GM19463 (cell line): ENCODE measurements at regions not wholly inside any gene's neighbourhood (a gene's known extent, or its start where the extent isn't known, plus 50 kb on each side); places are given as distances from the start of the nearest gene placed in this dataset.

Experiments
- ATAC-seq: cut with Tn5 transposase; IDR thresholded peaks from one replicate; pipeline ENCODE4 v1.9.1; 2021; ENCODE audit warnings: mild to moderate bottlenecking, moderate library complexity; ENCODE audit not compliant: unreplicated experiment

DNA sequence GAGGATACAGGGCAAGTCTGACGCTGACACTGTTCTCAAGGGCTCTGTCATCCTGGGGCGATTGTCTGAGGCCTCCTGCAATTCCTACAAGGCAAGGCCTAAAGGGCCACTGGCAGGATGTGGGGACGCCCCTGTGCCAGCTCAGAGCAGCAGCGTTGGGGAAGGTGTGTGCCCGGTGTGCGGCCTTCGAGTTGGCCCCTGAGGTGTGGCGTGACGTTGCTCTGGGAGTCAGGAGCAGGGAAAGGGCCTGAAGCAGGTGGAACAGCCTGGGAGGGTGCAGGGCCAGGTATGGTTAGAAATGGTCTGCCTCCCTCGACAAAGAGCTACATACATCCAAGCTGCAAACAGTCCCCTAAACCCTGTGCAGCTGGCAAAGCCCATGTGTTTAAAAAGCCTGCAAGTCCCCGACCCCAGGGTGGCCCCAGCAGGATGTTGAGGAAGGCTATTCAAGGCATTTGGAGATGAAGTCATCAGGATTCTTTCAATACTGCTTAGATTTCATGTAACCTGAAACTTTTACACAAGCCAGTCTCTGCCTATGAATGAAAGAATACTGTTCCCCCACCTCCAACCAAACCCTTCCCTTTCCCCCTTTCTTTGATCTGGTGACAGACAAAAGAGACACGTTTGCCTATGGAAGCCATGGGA, 142.5 kb upstream of the TNS3 start:
- ATAC-seq: no peak

DNA sequence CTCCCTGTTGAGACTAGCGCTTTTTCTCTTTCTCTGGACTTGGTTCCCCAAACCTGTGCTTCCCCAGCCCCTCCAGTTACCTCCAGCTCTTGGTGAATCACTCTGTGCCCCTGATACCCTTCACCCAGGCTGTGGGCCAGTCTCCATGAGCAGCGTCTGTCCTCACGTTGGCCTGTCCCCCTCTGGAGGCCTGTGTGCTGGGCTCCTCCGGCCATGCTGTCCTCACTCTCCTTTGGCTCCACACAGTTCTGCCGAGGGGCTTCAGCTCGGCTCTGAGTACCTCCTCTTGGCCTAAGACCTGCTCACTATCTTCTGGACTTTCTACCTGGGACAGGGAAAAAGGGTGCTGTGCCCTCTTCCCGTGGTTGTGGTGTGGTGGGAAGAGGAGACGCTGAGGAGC, 140.2 kb upstream of the TNS3 start:
- no peak for ATAC-seq

DNA sequence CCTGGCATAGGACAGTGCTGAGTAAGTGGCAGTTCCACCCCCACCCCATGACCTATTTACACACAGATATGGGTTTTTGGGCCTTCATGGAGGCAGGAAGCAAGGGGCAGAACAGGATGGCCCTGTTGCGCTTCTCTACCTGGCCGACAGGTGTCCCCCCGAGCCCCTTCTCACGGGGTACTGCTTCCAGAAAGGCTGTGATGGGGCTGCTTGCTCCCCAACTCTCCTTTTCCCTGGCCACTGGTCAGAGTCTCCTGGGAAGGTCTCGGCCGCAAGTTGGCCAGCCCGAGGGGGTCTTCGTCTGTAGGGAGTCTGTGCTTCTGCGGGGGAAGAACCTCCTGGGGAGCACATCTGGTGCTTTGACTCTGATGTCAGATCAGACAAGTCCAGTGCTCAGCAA, 139.8 kb upstream of the TNS3 start:
- no peak for ATAC-seq

DNA sequence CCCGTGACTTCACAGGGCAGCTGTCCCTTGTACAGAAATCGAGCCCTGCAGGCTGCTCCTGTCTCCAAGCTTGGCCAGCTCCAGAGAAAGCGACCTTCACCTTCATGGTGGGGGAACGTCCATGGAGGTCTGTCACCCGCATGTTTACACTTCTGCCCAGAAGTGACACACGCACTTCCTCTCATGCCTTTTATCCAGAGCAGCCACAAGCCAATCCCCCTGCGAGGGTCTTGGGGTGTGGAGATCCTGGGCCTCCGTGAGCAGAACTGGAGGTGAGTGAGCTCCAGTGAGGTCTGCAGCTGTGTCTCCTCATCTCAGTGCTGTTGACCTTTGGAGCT, 139.0 kb upstream of the TNS3 start:
- ATAC-seq: no peak

DNA sequence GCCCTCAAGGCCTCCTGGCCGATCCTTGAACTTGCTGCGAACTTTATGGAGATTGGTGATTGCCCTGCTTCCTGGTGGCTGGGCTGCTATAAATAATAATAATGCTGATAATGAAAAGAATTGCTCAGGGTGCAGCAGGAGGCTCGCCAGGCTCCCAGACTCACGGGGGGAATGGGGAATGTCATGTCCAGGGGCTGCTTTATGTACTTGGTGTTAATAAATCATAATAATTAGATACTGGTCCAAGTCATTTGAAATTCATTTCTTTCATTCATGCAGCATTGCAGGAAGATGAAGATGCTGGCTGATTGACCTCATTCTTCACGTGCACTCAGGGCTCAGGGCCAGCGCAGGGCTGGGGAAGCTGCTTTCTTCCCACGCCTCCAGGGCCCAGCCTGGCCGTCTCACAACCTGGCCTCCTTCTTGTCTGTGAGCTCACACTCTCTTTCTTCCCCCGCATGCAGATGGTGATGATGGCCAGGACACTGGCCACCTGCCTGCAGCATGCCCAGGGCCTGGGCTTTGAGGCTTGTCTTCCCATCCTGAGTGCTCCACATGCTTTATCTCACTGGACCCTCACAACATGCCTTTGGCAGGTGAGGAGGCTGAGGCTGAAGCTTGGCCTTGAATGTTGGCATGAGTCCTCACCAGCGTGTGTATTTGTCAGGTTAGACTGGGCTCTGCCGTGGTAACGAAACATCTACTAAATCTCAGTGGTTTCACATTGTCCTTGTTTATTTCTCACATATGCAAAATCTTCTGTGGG, 138.4 kb upstream of the TNS3 start:
- ATAC-seq: peak; percentile 80

DNA sequence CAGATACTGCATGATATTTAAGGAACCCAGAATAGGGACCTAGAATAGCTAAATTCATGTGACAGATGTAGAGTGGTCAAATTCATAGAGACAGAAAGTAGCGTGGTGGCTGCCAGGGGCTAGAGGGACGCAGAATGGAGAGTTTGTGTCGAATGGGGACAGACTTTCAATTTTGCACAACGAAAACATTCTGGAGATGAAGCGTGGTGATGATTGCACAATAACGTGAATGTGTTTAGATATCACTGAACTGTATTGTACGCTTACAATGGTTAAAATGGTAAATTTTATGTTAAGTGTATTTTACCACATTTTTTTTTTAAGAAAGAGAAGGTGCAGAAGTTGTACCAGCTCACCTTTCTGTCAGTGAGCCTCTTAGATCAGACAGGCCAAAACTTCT, 137.8 kb upstream of the TNS3 start:
- ATAC-seq: no peak

DNA sequence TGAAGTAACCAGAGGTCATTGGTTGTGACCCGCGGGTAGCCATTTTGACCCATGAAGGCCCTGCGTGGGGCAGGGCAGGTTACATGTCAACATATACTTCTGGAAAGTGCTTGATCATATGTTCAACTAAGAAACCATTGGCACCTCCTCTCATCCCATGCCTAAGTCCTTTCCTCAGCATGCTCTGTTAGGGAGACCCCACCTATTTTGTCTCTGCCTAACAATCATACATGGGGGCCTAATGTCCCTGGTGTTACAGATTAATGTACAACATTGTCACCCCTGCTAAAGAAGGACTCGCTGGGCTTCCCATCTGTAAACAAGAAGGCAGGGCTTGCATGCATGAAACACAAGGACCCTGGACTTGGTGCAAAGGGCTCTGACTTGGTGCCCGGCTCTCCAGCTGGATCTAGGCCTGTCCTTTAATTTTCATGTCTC, 133.7 kb upstream of the TNS3 start:
- peak; percentile 4 for ATAC-seq

DNA sequence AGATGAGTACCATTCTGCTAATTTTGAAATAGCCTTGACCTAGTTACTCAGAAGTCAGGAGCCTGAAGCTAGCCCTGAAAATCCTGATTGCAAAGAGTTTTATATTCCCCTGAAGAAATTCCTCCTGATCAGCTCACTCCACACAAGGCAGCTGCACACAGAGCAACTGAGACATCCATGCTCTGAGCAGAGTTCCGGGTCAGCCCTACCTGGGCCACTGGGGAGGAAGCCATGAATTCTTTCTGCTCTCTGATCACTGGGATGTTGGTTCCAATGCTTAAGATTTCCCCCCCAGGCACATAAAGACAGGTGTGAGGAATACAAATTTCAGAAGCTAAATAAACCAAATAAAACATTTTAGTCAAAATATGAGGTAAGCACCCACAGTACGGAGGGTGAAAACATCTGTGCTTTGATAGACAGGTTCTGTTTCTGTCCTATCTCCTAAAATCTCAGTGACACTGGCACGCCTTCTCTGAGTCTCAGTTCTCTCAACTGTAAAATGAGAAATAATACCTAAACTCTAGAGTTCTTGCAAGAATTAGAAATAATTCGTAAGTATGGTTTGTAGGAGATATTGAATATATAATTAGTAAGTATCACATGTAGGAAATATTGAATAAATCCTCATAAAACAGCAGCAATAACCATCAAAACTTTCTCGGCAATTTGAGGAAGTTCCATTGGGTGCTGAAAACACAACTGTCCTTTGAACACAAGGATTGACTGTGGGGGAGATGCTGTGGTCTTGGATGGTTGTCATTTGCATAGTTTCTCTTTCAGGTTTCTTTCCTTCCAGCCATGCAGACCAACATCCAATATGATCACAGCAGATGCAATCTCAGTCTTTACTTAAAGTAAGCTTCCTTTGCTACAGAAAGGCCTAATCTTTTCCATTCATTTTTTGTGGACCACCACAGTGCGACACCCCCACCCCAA, 133.0 kb upstream of the TNS3 start:
- peak; percentile 96 for ATAC-seq

DNA sequence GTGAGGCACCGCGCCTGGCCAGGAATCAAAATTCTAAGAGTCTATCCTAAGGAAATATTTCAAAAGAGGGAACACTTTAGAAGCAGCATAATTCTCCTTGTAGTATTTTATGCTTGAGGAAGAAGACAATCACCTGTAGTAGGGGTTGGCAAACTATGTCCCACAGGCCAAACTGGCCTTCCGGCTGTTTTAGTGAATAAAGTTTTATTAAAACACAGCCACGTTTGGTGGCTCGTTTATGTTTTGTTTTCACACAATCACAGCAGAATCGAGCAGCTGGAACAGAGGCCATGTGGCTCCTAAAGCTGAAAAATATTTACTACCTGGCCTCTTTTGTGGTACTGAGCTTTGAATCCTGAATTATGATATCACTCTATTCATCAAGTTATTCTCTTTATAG, 131.7 kb upstream of the TNS3 start:
- ATAC-seq: no peak

DNA sequence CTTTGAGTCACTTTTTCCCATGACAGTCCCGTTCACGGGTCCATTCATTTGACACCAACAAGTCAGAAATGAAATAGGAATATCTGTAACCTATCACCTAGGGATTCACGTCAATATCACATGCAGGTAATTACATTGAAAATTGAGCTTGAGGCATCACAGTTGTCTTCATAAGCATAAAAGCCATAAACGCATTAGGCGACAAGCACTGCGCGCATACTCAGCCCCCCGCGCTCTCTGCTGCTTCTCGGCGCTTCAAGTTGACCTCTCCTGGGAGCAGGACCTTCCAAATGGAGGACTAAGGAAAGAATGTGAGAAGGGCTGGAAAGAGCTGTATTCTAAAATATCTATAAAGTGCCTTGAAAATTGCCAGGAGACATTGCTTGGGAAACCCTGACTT, 130.5 kb upstream of the TNS3 start:
- ATAC-seq: no peak

DNA sequence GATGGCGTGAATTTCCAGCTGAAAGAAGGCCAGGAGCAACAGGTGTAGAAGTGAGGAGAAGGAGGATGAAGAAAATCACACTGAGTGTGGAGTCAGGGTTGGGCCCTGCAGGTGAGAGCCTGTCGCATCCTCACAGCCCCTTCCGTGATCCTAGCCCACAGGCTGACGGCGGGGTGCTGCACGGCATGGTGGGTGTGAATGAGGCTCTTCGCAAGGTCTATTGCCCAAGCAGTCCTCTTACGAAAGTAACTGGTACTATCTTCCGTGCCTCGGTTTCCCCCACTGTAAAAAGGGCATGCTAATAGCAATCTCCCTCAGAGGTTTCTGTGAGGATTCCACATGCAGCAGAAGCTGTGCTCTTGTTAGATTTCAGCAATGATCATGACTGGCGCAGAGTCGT, 129.9 kb upstream of the TNS3 start:
- ATAC-seq: no peak

DNA sequence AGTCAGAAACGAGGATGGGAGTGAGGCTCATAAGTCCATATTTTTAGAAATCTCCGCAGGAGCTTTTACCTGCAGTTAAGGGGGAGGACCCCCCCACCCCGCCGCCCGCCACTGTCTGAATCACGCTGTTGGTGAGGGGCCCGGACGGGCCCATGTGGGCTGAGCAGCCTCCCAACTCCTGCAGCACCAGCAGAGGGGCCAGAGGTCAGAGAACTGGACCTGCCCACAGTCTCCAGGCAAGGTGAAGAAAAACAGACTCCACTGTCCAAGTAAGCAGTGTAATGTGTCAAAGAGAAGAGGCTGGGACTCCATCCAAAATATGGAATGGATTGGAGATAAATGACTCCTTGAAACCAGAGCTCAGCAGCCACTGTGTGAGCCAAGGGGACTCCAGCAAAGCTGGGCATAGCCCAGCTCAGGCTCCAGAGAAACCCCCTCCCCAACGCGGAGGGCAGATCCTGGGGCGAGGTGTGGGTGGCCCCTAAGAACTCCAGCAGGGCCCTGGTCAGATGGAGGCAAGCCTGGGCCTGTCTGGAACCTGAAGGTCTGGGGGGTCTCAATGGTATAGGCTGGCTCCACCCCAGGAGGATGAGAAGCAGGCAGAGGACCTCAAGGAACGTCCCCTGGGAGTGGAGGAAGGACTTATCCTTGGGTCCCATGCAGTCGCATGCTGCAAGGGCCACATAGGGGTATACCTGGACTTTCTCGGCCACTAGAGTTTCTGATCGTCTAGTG, 128.5 kb upstream of the TNS3 start:
- no peak for ATAC-seq

DNA sequence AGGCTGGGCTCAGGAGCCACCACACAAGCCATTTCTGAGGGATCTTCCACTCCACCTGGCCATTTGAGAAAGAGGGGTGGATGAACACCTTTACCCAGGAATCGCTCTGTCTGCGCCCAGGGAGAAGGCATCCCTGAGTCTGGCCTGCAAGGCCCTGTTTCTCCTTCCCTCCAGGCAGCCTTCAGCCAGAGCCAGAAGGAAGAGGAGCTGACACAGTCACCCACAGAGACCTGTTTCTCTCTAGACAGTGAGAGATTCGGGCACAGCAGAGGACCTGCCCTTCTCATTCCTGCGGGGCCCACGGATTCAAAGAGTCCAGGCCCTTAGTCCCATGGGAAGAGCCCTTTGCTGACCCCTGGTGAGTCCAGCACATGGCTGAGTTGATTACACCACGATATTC, 127.5 kb upstream of the TNS3 start:
- no peak for ATAC-seq

DNA sequence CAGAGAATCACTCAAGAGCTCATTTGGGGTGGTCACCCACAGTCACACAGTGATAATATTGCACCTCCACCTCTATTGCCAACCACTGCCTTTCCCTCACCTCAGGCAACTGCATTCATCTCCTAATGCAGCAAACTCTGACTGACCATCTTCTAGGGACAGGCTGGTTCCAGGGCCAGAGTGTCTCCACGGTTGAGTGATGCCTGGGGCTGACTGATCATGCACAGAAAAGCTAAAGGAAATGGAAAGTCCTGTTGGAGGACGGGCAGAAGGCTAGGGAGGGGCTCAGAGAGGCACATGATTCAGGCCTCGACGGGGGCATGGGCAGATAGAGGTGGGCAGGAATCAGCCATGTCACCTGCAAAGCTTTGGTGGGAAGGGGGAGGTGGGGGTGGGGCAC, 127.1 kb upstream of the TNS3 start:
- ATAC-seq: no peak

DNA sequence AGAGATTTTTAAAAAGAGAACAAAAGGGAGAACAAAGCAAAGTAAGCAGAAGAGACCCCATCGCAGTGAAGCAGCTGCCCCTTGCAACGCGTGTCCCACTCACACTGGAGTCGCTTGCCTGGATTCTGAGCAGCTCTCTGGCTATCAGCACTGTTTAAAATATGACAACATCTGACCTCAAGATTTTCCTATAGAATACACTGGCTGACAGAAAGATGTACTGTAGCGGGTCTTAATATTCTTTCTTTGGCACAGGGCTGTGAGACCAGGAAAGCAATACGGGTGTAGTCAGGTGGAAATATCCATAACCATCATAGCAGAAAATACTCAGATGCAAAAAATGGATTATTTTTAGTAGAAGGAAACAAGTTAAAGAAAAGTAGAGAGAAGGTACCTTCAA, 125.7 kb upstream of the TNS3 start:
- ATAC-seq: no peak

DNA sequence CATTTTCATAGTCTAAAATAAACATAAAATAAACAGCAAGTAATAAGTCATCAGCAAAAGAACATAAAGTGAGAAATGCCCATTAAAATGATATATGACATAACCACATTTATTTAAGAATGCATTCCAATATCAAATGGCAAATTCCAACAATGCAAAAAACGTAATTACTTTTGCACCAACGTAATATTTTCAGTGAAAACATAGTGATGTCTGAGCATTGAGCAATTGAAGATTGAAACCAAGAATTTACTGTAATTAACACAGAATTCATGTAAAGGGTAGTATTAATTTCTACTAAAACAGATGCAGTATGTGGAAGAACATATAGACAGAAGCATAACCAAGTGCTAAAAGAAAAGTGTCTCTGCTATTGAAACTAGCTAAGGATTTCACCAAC, 123.0 kb upstream of the TNS3 start:
- no peak for ATAC-seq

DNA sequence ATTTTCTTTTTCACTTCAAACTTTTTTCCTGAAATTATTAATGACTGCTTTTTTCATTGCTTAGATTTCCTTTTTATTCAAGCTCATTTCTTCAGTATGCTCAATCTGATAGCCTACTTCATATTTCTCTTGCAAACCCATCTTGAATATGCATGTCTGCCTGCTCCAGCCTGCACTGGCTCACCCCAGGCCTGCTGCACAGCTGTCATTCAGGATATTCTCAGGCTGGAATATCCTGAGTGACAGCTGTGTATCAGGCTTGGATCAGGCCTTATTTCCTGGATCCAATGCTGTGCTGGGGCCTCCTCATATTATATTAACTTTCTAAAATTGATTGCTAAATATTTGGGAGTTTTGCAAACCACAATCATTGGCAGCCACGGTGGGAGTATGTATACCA, 120.2 kb upstream of the TNS3 start:
- no peak for ATAC-seq

DNA sequence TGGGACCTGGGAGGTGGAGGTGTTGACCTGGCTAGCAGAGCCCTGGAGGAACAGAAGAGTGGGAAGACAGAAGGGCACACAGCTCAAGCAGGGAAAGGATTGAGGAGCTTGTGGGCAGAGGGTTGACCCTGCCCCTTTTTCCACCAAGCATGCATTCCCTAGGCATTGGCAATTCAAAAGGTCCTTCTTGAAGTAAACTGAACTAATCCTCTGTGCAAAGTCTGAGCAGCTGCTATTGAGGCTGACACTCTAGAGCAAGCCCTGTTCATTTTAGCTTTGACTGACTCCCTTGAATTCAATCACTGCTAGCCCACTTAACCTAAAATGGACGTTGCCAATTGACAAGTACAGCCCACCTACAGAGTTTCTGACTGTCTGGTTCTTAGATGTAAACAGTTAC, 116.5 kb upstream of the TNS3 start:
- no peak for ATAC-seq

DNA sequence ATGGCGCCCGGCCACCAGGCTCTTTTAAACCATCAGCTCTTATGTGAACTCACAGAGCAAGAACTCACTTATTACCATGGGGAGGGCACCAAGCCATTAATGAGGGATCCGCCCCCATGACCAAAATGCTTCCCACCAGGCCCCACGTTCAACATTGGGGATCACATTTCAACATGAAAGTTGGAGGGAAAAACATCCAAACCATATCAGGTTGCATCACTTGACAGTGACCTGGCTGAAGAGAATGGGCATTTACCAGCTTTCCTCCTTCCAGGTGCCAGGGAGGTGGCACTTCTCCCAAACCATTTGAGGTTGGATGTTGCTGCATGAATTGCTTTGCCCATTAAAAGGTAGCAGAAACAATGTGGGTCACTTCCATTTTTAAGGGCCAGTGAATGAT, 115.6 kb upstream of the TNS3 start:
- no peak for ATAC-seq

DNA sequence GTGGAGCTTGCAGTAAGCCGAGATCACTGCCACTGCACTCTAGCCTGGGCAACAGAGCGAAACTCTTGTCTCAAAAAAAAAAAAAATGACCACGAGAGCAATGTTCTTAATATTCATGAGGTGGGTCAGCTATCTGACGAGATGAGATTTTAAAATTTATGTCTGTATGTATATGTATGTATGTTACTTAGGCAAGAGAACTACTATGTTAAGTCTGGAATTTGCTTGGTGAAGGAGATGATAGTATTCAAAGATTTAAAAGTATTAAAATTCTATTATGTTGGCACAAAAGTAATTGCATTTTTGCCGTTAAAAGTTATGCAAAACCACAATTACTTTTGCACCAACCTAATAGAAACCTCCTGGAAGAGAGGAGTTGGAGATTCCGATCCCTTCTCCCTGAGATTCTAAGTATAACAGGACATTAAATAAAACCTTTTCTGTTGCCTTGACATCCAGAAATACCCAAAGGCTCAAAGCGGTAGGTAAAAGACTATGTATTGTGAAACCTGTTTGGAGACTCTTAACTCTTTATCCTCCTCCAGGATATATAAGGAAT, 114.3 kb upstream of the TNS3 start:
- ATAC-seq: no peak

DNA sequence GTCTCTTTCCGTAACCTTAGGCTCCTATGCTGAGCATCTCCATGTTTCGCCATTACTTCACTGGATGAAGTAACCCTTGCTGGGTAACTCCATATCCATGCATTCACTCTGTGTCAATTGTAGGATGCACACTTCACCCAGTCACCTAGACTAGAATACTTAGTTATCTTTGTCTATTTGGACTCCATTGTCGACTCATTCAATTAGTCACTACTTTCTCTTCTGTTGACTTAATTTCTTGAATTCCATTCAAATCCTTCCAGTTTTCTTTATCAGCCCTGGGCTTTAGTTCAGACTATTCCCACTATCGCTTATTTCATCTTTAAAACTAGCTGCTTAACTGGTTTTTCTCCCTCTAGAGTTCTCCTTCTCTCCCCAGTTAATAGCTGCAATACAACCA, 111.3 kb upstream of the TNS3 start:
- no peak for ATAC-seq
